NT2/D1 (cell line): ENCODE measurements at regions not wholly inside any gene's neighbourhood (a gene's known extent, or its start where the extent isn't known, plus 50 kb on each side); places are given as distances from the start of the nearest gene placed in this dataset.

Experiments used
- YY1 ChIP-seq: IDR thresholded peaks from 2 replicates; pipeline ENCODE4 v1.6.1; 2011; ENCODE audit not compliant: insufficient read length, insufficient read depth
- ZNF274 ChIP-seq: IDR thresholded peaks from 2 replicates; pipeline ENCODE4 v1.6.1; 2011; ENCODE audit warnings: mild to moderate bottlenecking, low read depth, low read length

DNA sequence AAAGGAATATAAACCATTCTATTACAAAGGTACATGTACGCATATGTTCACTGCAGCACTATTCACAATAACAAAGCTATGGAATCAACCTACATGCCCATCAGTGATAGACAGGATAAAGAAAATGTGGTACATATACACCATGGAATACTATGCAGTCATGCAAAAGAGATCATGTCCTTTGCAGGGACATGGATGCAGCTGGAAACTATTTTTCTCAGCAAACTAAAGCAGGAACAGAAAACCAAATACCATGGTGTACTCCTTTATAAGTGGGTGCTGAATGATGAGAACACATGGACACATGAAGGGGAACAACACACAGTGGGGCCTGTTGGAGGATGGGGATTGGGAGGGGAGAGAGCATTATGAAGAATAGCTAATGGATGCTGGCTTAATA is 104.6 kb upstream of the CENPW start:
- no peak for TF ChIP-seq ZNF274
- TF ChIP-seq YY1 = no peak
